Kidney (tissue), 13 donors: ENCODE measurements at regions not wholly inside any gene's neighbourhood (a gene's known extent, or its start where the extent isn't known, plus 50 kb on each side); places are given as distances from the start of the nearest gene placed in this dataset.

Experiments used
- DNase-seq, 5 donors: peaks; one replicate each; pipeline ENCODE4 v3.0.0-alpha.2; 2013 to 2020
- FAIRE-seq: peaks from 2 replicates; lab custom pipeline; 2012; peaks lifted over from hg19 to GRCh38; lab: Jason Lieb, UNC
- H3K27ac ChIP-seq, 2 donors: one replicate each; pipeline ENCODE4 v1.7.0; 2013; ENCODE audit warnings: low read depth in 2 of 2, low read length in 2 of 2, inconsistent platforms in 1 of 2
- H3K27me3 ChIP-seq: one replicate; pipeline ENCODE4 v1.7.1; 2013; ENCODE audit warnings: low read length, inconsistent platforms; ENCODE audit not compliant: control insufficient read depth, insufficient read depth
- H3K36me3 ChIP-seq, 3 donors: one replicate each; pipeline versions ENCODE4 v1.7.0 to v1.7.1; 2013; ENCODE audit warnings: low read length in 3 of 3, control low read depth in 1 of 3, inconsistent platforms in 1 of 3; ENCODE audit not compliant: insufficient read depth in 3 of 3, control insufficient read depth in 2 of 3
- H3K4me1 ChIP-seq, 3 donors: one replicate each; pipeline versions ENCODE4 v1.7.0 to v1.7.1; 2013; ENCODE audit warnings: low read length in 3 of 3, inconsistent platforms in 1 of 3, low read depth in 1 of 3; ENCODE audit not compliant: control insufficient read depth in 2 of 3, insufficient read depth in 2 of 3
- H3K4me3 ChIP-seq, 3 donors: one replicate each; pipeline versions ENCODE4 v1.7.0 to v1.8.1; 2013; ENCODE audit warnings: low read length in 3 of 3, control low read depth in 1 of 3, inconsistent platforms in 1 of 3
- H3K9ac ChIP-seq, 3 donors: one replicate each; pipeline versions ENCODE4 v1.7.0 to v1.7.1; 2013; ENCODE audit warnings: low read length in 3 of 3, control low read depth in 1 of 3, inconsistent platforms in 1 of 3
- H3K9me3 ChIP-seq, 3 donors: one replicate each; pipeline versions ENCODE4 v1.7.0 to v1.7.1; 2013; ENCODE audit warnings: low read length in 3 of 3, control low read depth in 1 of 3, inconsistent platforms in 1 of 3; ENCODE audit not compliant: control insufficient read depth in 2 of 3, insufficient read depth in 1 of 3
- CTCF ChIP-seq: IDR thresholded peaks from 3 replicates; pipeline ENCODE4 v1.5.1; 2012; ENCODE audit warnings: mild to moderate bottlenecking, moderate library complexity, borderline replicate concordance; ENCODE audit not compliant: insufficient read depth; ENCODE audit errors: extremely low read depth
- intact Hi-C: fragments of 100-400 bp; cut with DNase I; formaldehyde crosslinking; loops from one replicate; pipeline ENCODE4 v1.11.1; 2022
- donor health status: control.
- donor health status: control.
- donor health status: control.
- donor health status: control.
- donor health status: control.
- donor health status: DM: yes; HTN: yes; CAD: no.
- donor health status: Normal renal cell carcinoma (clear cell type).

GRCh38 chr4:52192721-52193135 lies 141.6 kb downstream of the SPATA18 start:
- H3K4me3 ChIP-seq = no peak overlapping the region
- peaks cover 0 to 2% (median 0%) of the 10 kb centered on the region in 3 donors for H3K4me1 ChIP-seq
- no peak overlapping the region for H3K9ac ChIP-seq
- no peaks in the 10 kb centered on the region for H3K36me3 ChIP-seq
- H3K27me3 ChIP-seq = no peaks in the 10 kb centered on the region
- TF ChIP-seq CTCF = no peak
- FAIRE-seq (no peak), DNase-seq (no peak)
- no peaks in the 10 kb centered on the region for H3K9me3 ChIP-seq
- no peak overlapping the region for H3K27ac ChIP-seq
- intact Hi-C loops = no loop called here

GRCh38 chr4:52195869-52196268 lies 144.8 kb downstream of the SPATA18 start:
- FAIRE-seq (no peak), DNase-seq (no peak)
- H3K4me1 ChIP-seq = peaks cover 0 to 2% (median 0%) of the 10 kb centered on the region in 3 donors
- H3K36me3 ChIP-seq = no peaks in the 10 kb centered on the region
- TF ChIP-seq CTCF = no peak
- no peaks in the 10 kb centered on the region for H3K9me3 ChIP-seq
- intact Hi-C loops = no loop called here
- H3K27ac ChIP-seq = no peak overlapping the region
- no peak overlapping the region for H3K9ac ChIP-seq
- no peaks in the 10 kb centered on the region for H3K27me3 ChIP-seq
- H3K4me3 ChIP-seq = no peak overlapping the region

GRCh38 chr4:52196606-52197130 lies 145.6 kb downstream of the SPATA18 start:
- Histone ChIP-seq H3K9me3 (no peaks in the 10 kb centered on the region), H3K27me3 (no peaks in the 10 kb centered on the region), H3K4me1 (peaks cover 0 to 2% (median 0%) of the 10 kb centered on the region in 3 donors), H3K27ac (no peak overlapping the region), H3K9ac (no peak overlapping the region), H3K36me3 (no peaks in the 10 kb centered on the region), H3K4me3 (no peak overlapping the region)
- FAIRE-seq = no peak
- intact Hi-C loops = no loop called here
- no peak for TF ChIP-seq CTCF
- no peak for DNase-seq

GRCh38 chr4:52197306-52197705 lies 146.2 kb downstream of the SPATA18 start:
- no peaks in the 10 kb centered on the region for H3K36me3 ChIP-seq
- intact Hi-C loops = no loop called here
- no peaks in the 10 kb centered on the region for H3K27me3 ChIP-seq
- H3K9ac ChIP-seq = no peak overlapping the region
- no peaks in the 10 kb centered on the region for H3K9me3 ChIP-seq
- H3K4me1 ChIP-seq = peaks cover 0 to under 1% (median 0%) of the 10 kb centered on the region in 3 donors
- no peak for FAIRE-seq
- no peak overlapping the region for H3K4me3 ChIP-seq
- no peak overlapping the region for H3K27ac ChIP-seq
- DNase-seq = peak in 2 of 5 donors; percentile 36 to 73
- TF ChIP-seq CTCF = no peak
